ENCODE measurements at regions not wholly inside any gene's neighbourhood (a gene's known extent, or its start where the extent isn't known, plus 50 kb on each side); places are given as distances from the start of the nearest gene placed in this dataset.
A peak's percentile ranks its signal among the peaks of the same experiment; 100 is the strongest.

GRCh38 chr1:5637171-5637570, 355.1 kb downstream of the NPHP4 start:
- POLR2A ChIA-PET = no interaction called here
- CTCF ChIA-PET = no interaction called here
- no TSS peak for BruUV-seq (replicated peaks)
- H3K27me3 ChIP-seq (replicated peaks; ENCODE audit: control insufficient read depth, insufficient read depth, low read length) = no peaks in the 10 kb centered on the region
- Mint-ChIP-seq H3K4me3 (ENCODE audit: unreplicated experiment) (no peak overlapping the region), H3K9me3 (ENCODE audit: unreplicated experiment) (peaks cover 14% of the 10 kb centered on the region), H3K4me1 (ENCODE audit: low read depth, unreplicated experiment) (no peaks in the 10 kb centered on the region), H3K27me3 (ENCODE audit: insufficient read depth, unreplicated experiment) (no peaks in the 10 kb centered on the region), H3K27ac (ENCODE audit: unreplicated experiment) (no peak overlapping the region), H3K36me3 (ENCODE audit: insufficient read depth, unreplicated experiment) (no peaks in the 10 kb centered on the region)
- intact Hi-C loops (cut with micrococcal nuclease; ENCODE audit: unreplicated experiment) = loop anchor here (1.0 kb wide), 1 partner anchor 109 kb away; no protein-coding TSS in a partner anchor
- H3K4me1 ChIP-seq = no peaks in the 10 kb centered on the region
- H3K4me3 ChIP-seq (ENCODE audit: low read depth, low read length) = no peak overlapping the region
- peak; percentile 23 to 34 for TF ChIP-seq CTCF (IDR thresholded peaks at IDR 0.05; ENCODE audit: insufficient read depth in 1 of 2, low read depth in 1 of 2, low read length in 1 of 2, severe bottlenecking in 1 of 2, unreplicated experiment in 1 of 2)
- peak in 1 of 2 experiments; percentile 40 for DNase-seq
- no peaks in the 10 kb centered on the region for H3K9me3 ChIP-seq
- no peaks in the 10 kb centered on the region for H3K36me3 ChIP-seq (ENCODE audit: control insufficient read depth, insufficient read depth, low read length)

- Mint-ChIP-seq H3K27me3 (ENCODE audit: insufficient read depth, unreplicated experiment) (no peaks in the 10 kb centered on the region), H3K27ac (ENCODE audit: unreplicated experiment) (no peak overlapping the region), H3K36me3 (ENCODE audit: insufficient read depth, unreplicated experiment) (no peaks in the 10 kb centered on the region), H3K4me3 (ENCODE audit: unreplicated experiment) (no peak overlapping the region), H3K4me1 (ENCODE audit: low read depth, unreplicated experiment) (no peaks in the 10 kb centered on the region), H3K9me3 (ENCODE audit: unreplicated experiment) (peaks cover 14% of the 10 kb centered on the region)
- no TSS peak for BruUV-seq (replicated peaks)
- ChIA-PET CTCF (no interaction called here), POLR2A (no interaction called here)
- no peaks in the 10 kb centered on the region for H3K9me3 ChIP-seq
- no peaks in the 10 kb centered on the region for H3K27me3 ChIP-seq (replicated peaks; ENCODE audit: control insufficient read depth, insufficient read depth, low read length)
- no peak for DNase-seq
- intact Hi-C loops (cut with micrococcal nuclease; ENCODE audit: unreplicated experiment) = no loop called here
- no peak for TF ChIP-seq CTCF (IDR thresholded peaks at IDR 0.05; ENCODE audit: insufficient read depth in 1 of 2, low read depth in 1 of 2, low read length in 1 of 2, severe bottlenecking in 1 of 2, unreplicated experiment in 1 of 2)
- no peak overlapping the region for H3K4me3 ChIP-seq (ENCODE audit: low read depth, low read length)
- no peaks in the 10 kb centered on the region for H3K36me3 ChIP-seq (ENCODE audit: control insufficient read depth, insufficient read depth, low read length)
- H3K4me1 ChIP-seq = no peaks in the 10 kb centered on the region
Observed at GRCh38 chr1:5634893-5635292, 357.3 kb downstream of the NPHP4 start.

GRCh38 chr1:5632814-5633213, 359.4 kb downstream of the NPHP4 start:
- no peak overlapping the region for H3K4me3 Mint-ChIP-seq (ENCODE audit: unreplicated experiment)
- no peak for DNase-seq
- no peaks in the 10 kb centered on the region for H3K4me1 Mint-ChIP-seq (ENCODE audit: low read depth, unreplicated experiment)
- Histone ChIP-seq H3K36me3 (ENCODE audit: control insufficient read depth, insufficient read depth, low read length) (no peaks in the 10 kb centered on the region), H3K4me1 (no peaks in the 10 kb centered on the region), H3K4me3 (ENCODE audit: low read depth, low read length) (no peak overlapping the region), H3K9me3 (no peaks in the 10 kb centered on the region), H3K27me3 (replicated peaks; ENCODE audit: control insufficient read depth, insufficient read depth, low read length) (no peaks in the 10 kb centered on the region)
- no peak for TF ChIP-seq CTCF (IDR thresholded peaks at IDR 0.05; ENCODE audit: insufficient read depth in 1 of 2, low read depth in 1 of 2, low read length in 1 of 2, severe bottlenecking in 1 of 2, unreplicated experiment in 1 of 2)
- H3K36me3 Mint-ChIP-seq (ENCODE audit: insufficient read depth, unreplicated experiment) = no peaks in the 10 kb centered on the region
- intact Hi-C loops (cut with micrococcal nuclease; ENCODE audit: unreplicated experiment) = no loop called here
- no peak overlapping the region for H3K27ac Mint-ChIP-seq (ENCODE audit: unreplicated experiment)
- ChIA-PET CTCF (interaction anchor here (1.4 kb wide), 1 partner anchor 113 kb away, joined by 3 read pairs; no protein-coding TSS in a partner anchor), POLR2A (no interaction called here)
- H3K9me3 Mint-ChIP-seq (ENCODE audit: unreplicated experiment) = peaks cover 14% of the 10 kb centered on the region
- BruUV-seq (replicated peaks) = no TSS peak
- H3K27me3 Mint-ChIP-seq (ENCODE audit: insufficient read depth, unreplicated experiment) = no peaks in the 10 kb centered on the region

All from Caco-2 (cell line).